MM.1S (cell line): ENCODE measurements at regions not wholly inside any gene's neighbourhood (a gene's known extent, or its start where the extent isn't known, plus 50 kb on each side); places are given as distances from the start of the nearest gene placed in this dataset.

Source experiments
- CTCF ChIP-seq: fragments of 300-600 bp; sonication (generic); IDR thresholded peaks from 2 replicates; pipeline ENCODE4 v1.5.1; 2016; ENCODE audit warnings: antibody characterized with exemption, low read length, mixed read lengths
- EZH2 ChIP-seq: fragments of 300-600 bp; sonication (generic); optimal IDR thresholded peaks from 2 replicates; pipeline ENCODE3; 2017; ENCODE audit warnings: low read depth, mild to moderate bottlenecking, antibody characterized with exemption, low read length, mixed read lengths

GRCh38 chr1:157193219-157193618 is 55.0 kb upstream of the ETV3 start:
- TF ChIP-seq EZH2: no peak
- TF ChIP-seq CTCF: no peak
